Tibial nerve (tissue), 4 donors: ENCODE measurements at regions not wholly inside any gene's neighbourhood (a gene's known extent, or its start where the extent isn't known, plus 50 kb on each side); places are given as distances from the start of the nearest gene placed in this dataset.

Experiments
- DNase-seq, 2 donors: peaks; one replicate each; pipeline ENCODE4 v3.0.0-alpha.2; 2019; ENCODE audit warnings: low spot score in 2 of 2
- H3K27ac ChIP-seq, 4 donors: fragments of 200-600 bp; sonication (generic) in 3 of 4; one replicate each; pipeline ENCODE4 v1.5.1; 2017 to 2019; ENCODE audit warnings: mild to moderate bottlenecking in 1 of 4
- H3K27me3 ChIP-seq, 2 donors: fragments of 200-600 bp; sonication (generic) in 1 of 2; one replicate each; pipeline versions ENCODE4 v1.5.1 to v1.6.0; 2017 to 2019
- H3K36me3 ChIP-seq, 3 donors: fragments of 200-600 bp; sonication (generic); one replicate each; pipeline ENCODE4 v1.5.1; 2018 to 2019
- H3K4me1 ChIP-seq, 4 donors: fragments of 200-600 bp; sonication (generic) in 3 of 4; one replicate each; pipeline ENCODE4 v1.5.1; 2017 to 2019
- H3K4me3 ChIP-seq, 4 donors: fragments of 200-600 bp; sonication (generic) in 3 of 4; one replicate each; pipeline ENCODE4 v1.5.1; 2017 to 2019; ENCODE audit warnings: mild to moderate bottlenecking in 1 of 4, moderate library complexity in 1 of 4
- H3K9me3 ChIP-seq, 4 donors: fragments of 200-600 bp; sonication (generic) in 3 of 4; one replicate each; pipeline ENCODE4 v1.5.1; 2017 to 2019
- CTCF ChIP-seq, 5 experiments: fragments of 200-600 bp in 3 of 5; fragments of 450-650 bp in 2 of 5; sonication (generic) in 3 of 5; IDR thresholded peaks; one replicate each; pipeline ENCODE4 v1.5.1; 2016 to 2019; ENCODE audit warnings: antibody characterized with exemption in 5 of 5, mild to moderate bottlenecking in 3 of 5, moderate library complexity in 2 of 5
- EP300 ChIP-seq, 2 donors: sonication (generic); formaldehyde crosslinking; IDR thresholded peaks; one replicate each; pipeline ENCODE4 v1.6.1; 2017; ENCODE audit warnings: antibody characterized with exemption in 2 of 2, mild to moderate bottlenecking in 1 of 2
- POLR2A ChIP-seq, 2 donors: fragments of 450-650 bp; IDR thresholded peaks; one replicate each; pipeline ENCODE4 v1.6.1; 2017; ENCODE audit warnings: antibody characterized with exemption in 2 of 2, mild to moderate bottlenecking in 2 of 2, moderate library complexity in 2 of 2
- WGBS, 2 donors: methylation state at CpG; one replicate each; pipeline ENCODE4 v1.1.5; 2018; 5-methylcytosine and 5-hydroxymethylcytosine counted together

- no peaks in the 10 kb centered on the region for H3K27me3 ChIP-seq
- H3K27ac ChIP-seq: no peak overlapping the region
- TF ChIP-seq CTCF (IDR thresholded peaks at IDR 0.05) (no peak), POLR2A (IDR thresholded peaks at IDR 0.05) (no peak), EP300 (IDR thresholded peaks at IDR 0.05) (no peak)
- H3K36me3 ChIP-seq: no peaks in the 10 kb centered on the region
- no peaks in the 10 kb centered on the region for H3K4me1 ChIP-seq
- H3K9me3 ChIP-seq: no peaks in the 10 kb centered on the region
- no peak for DNase-seq
- no peak overlapping the region for H3K4me3 ChIP-seq
- WGBS, 2 donors: 88 to 93% methylated on average over 5 of the region's 5 CpGs
Observed at GRCh38 chr16:86690970-86691369, 112.6 kb downstream of the FOXL1 start.

GRCh38 chr16:86692426-86692825 lies 114.1 kb downstream of the FOXL1 start:
- 62 to 65% methylated on average over 10 of the region's 10 CpGs for WGBS, 2 donors
- Histone ChIP-seq H3K9me3 (no peaks in the 10 kb centered on the region), H3K4me3 (no peak overlapping the region), H3K27ac (no peak overlapping the region), H3K4me1 (no peaks in the 10 kb centered on the region), H3K36me3 (no peaks in the 10 kb centered on the region), H3K27me3 (no peaks in the 10 kb centered on the region)
- no peak for TF ChIP-seq EP300 (IDR thresholded peaks at IDR 0.05)
- TF ChIP-seq POLR2A (IDR thresholded peaks at IDR 0.05): no peak
- TF ChIP-seq CTCF (IDR thresholded peaks at IDR 0.05): no peak
- DNase-seq: no peak

- Histone ChIP-seq H3K4me1 (no peaks in the 10 kb centered on the region), H3K27ac (no peak overlapping the region), H3K9me3 (no peaks in the 10 kb centered on the region), H3K36me3 (no peaks in the 10 kb centered on the region), H3K27me3 (no peaks in the 10 kb centered on the region), H3K4me3 (no peak overlapping the region)
- 40 to 44% methylated on average over 5 of the region's 5 CpGs for WGBS, 2 donors
- no peak for DNase-seq
- TF ChIP-seq POLR2A (IDR thresholded peaks at IDR 0.05): no peak
- no peak for TF ChIP-seq CTCF (IDR thresholded peaks at IDR 0.05)
- no peak for TF ChIP-seq EP300 (IDR thresholded peaks at IDR 0.05)
Observed at GRCh38 chr16:86693033-86693432, 114.7 kb downstream of the FOXL1 start.

- Histone ChIP-seq H3K27ac (no peak overlapping the region), H3K9me3 (no peaks in the 10 kb centered on the region), H3K4me3 (no peak overlapping the region), H3K27me3 (no peaks in the 10 kb centered on the region), H3K4me1 (no peaks in the 10 kb centered on the region), H3K36me3 (no peaks in the 10 kb centered on the region)
- DNase-seq: no peak
- 13 to 39% methylated on average over 3 of the region's 3 CpGs for WGBS, 2 donors
- TF ChIP-seq CTCF (IDR thresholded peaks at IDR 0.05): no peak
Observed at GRCh38 chr16:86697715-86698114, 119.4 kb downstream of the FOXL1 start.

GRCh38 chr16:86700046-86700945 lies 121.9 kb downstream of the FOXL1 start:
- H3K27ac ChIP-seq: no peak overlapping the region
- no peaks in the 10 kb centered on the region for H3K27me3 ChIP-seq
- H3K9me3 ChIP-seq: no peaks in the 10 kb centered on the region
- no peak overlapping the region for H3K4me3 ChIP-seq
- WGBS, 2 donors: 82 to 87% methylated on average over 27 to 28 of the region's 28 CpGs
- H3K4me1 ChIP-seq: no peaks in the 10 kb centered on the region
- no peak for TF ChIP-seq POLR2A (IDR thresholded peaks at IDR 0.05)
- TF ChIP-seq CTCF (IDR thresholded peaks at IDR 0.05): no peak
- no peak for TF ChIP-seq EP300 (IDR thresholded peaks at IDR 0.05)
- no peaks in the 10 kb centered on the region for H3K36me3 ChIP-seq
- DNase-seq: no peak
